ENCODE measurements at regions not wholly inside any gene's neighbourhood (a gene's known extent, or its start where the extent isn't known, plus 50 kb on each side); places are given as distances from the start of the nearest gene placed in this dataset.

- TF ChIP-seq CTCF (conservative IDR thresholded peaks at IDR 0.05 in 1 of 2, IDR thresholded peaks at IDR 0.05 in 1 of 2; ENCODE audit: extremely low read depth in 1 of 2, insufficient read depth in 1 of 2, low read depth in 1 of 2, low read length in 2 of 2) (no peak), EZH2 (IDR thresholded peaks at IDR 0.05; ENCODE audit: borderline replicate concordance, low read length) (no peak)
These were observed 181.5 kb upstream of the TOPAZ1 start for GRCh38 chr3:44060164-44060563.

All from mammary epithelial cell (primary cell).